Mesenchymal stem cell (in vitro differentiated cells and primary cell): ENCODE measurements at regions not wholly inside any gene's neighbourhood (a gene's known extent, or its start where the extent isn't known, plus 50 kb on each side); places are given as distances from the start of the nearest gene placed in this dataset.
"Not testable (repeated sequence)": the region's sequence is repeated elsewhere in the genome, so short reads cannot be mapped to it uniquely, and the experiment has no call there.

Experiments used
- DNase-seq: peaks from one replicate; pipeline ENCODE4 v3.0.0-alpha.2; 2013
- H2AFZ ChIP-seq: one replicate; pipeline ENCODE4 v1.6.1; 2013; ENCODE audit warnings: low read depth, mild to moderate bottlenecking, control low read depth, inconsistent platforms, low read length, moderate library complexity
- H2AK5ac ChIP-seq: 2 replicates; pipeline ENCODE4 v1.6.1; 2013; ENCODE audit warnings: low read length, moderate library complexity, mild to moderate bottlenecking, inconsistent platforms; ENCODE audit not compliant: severe bottlenecking
- H2BK120ac ChIP-seq: one replicate; pipeline ENCODE4 v1.6.1; 2013; ENCODE audit warnings: low read depth, mild to moderate bottlenecking, inconsistent platforms, low read length, moderate library complexity
- H2BK12ac ChIP-seq, 2 experiments: one replicate each; pipeline ENCODE4 v1.6.1; 2013; ENCODE audit warnings: inconsistent platforms in 2 of 2, low read length in 2 of 2, mild to moderate bottlenecking in 2 of 2, moderate library complexity in 2 of 2, control low read depth in 1 of 2
- H2BK15ac ChIP-seq: one replicate; pipeline ENCODE4 v1.6.1; 2013; ENCODE audit warnings: mild to moderate bottlenecking, low read depth, inconsistent platforms; ENCODE audit not compliant: poor library complexity, severe bottlenecking
- H2BK5ac ChIP-seq: 2 replicates; pipeline ENCODE4 v1.6.1; 2013; ENCODE audit warnings: low read depth, mild to moderate bottlenecking, low read length, control low read depth, inconsistent platforms; ENCODE audit not compliant: poor library complexity, severe bottlenecking
- H3K14ac ChIP-seq, 2 experiments: one replicate each; pipeline ENCODE4 v1.6.1; 2013; ENCODE audit warnings: inconsistent platforms in 2 of 2, low read length in 2 of 2, control low read depth in 1 of 2, mild to moderate bottlenecking in 1 of 2, moderate library complexity in 1 of 2
- H3K18ac ChIP-seq, 2 experiments: one replicate each; pipeline ENCODE4 v1.6.1; 2013; ENCODE audit warnings: inconsistent platforms in 2 of 2, low read length in 2 of 2, control low read depth in 1 of 2, low read depth in 1 of 2, mild to moderate bottlenecking in 1 of 2
- H3K23ac ChIP-seq, 2 experiments: one replicate each; pipeline ENCODE4 v1.6.1; 2013; ENCODE audit warnings: inconsistent platforms in 2 of 2, low read length in 2 of 2, mild to moderate bottlenecking in 2 of 2, moderate library complexity in 2 of 2, control low read depth in 1 of 2
- H3K27ac ChIP-seq: 2 replicates; pipeline ENCODE4 v1.5.1; 2013; ENCODE audit warnings: mild to moderate bottlenecking, moderate library complexity, low read length, control low read depth, inconsistent platforms; ENCODE audit not compliant: poor library complexity, severe bottlenecking
- H3K27me3 ChIP-seq, 2 experiments: 2 replicates each; pipeline versions ENCODE4 v1.6.1 to v1.7.0; 2013; ENCODE audit warnings: low read length in 2 of 2, mild to moderate bottlenecking in 2 of 2, moderate library complexity in 2 of 2, control low read depth in 1 of 2, inconsistent platforms in 1 of 2; ENCODE audit not compliant: control insufficient read depth in 1 of 2, insufficient read depth in 1 of 2
- H3K36me3 ChIP-seq, 2 experiments: 2 replicates each; pipeline versions ENCODE4 v1.6.1 to v1.7.0; 2013; ENCODE audit warnings: low read length in 2 of 2, control low read depth in 1 of 2, inconsistent platforms in 1 of 2, low read depth in 1 of 2, mild to moderate bottlenecking in 1 of 2; ENCODE audit not compliant: insufficient read depth in 2 of 2, control insufficient read depth in 1 of 2
- H3K4ac ChIP-seq, 2 experiments: one replicate each; pipeline ENCODE4 v1.6.1; 2013; ENCODE audit warnings: inconsistent platforms in 2 of 2, low read length in 2 of 2, mild to moderate bottlenecking in 2 of 2, moderate library complexity in 2 of 2, control low read depth in 1 of 2, low read depth in 1 of 2
- H3K4me1 ChIP-seq: 2 replicates; pipeline ENCODE4 v1.6.1; 2013; ENCODE audit warnings: low read depth, low read length, control low read depth; ENCODE audit not compliant: control insufficient read depth, insufficient read depth
- H3K4me2 ChIP-seq: 2 replicates; pipeline ENCODE4 v1.6.1; 2013; ENCODE audit warnings: low read length, mild to moderate bottlenecking, inconsistent platforms; ENCODE audit not compliant: poor library complexity, severe bottlenecking
- H3K4me3 ChIP-seq, 2 experiments: 2 replicates each; pipeline versions ENCODE4 v1.5.1 to v1.7.0; 2013; ENCODE audit warnings: low read length in 2 of 2, mild to moderate bottlenecking in 2 of 2, control low read depth in 1 of 2, low read depth in 1 of 2; ENCODE audit not compliant: insufficient read depth in 1 of 2
- H3K79me1 ChIP-seq: replicated peaks from 2 replicates; pipeline ENCODE4 v1.6.1; 2013; ENCODE audit warnings: mild to moderate bottlenecking, control low read depth, low read length, inconsistent platforms; ENCODE audit not compliant: poor library complexity, severe bottlenecking
- H3K9ac ChIP-seq: 2 replicates; pipeline ENCODE4 v1.7.0; 2013; ENCODE audit warnings: mild to moderate bottlenecking, low read length, moderate library complexity
- H3K9me3 ChIP-seq: 2 replicates; pipeline ENCODE4 v1.7.0; 2013; ENCODE audit warnings: mild to moderate bottlenecking, low read length; ENCODE audit not compliant: control insufficient read depth
- H4K8ac ChIP-seq: one replicate; pipeline ENCODE4 v1.6.1; 2013; ENCODE audit warnings: inconsistent platforms, mild to moderate bottlenecking, low read length, moderate library complexity
- H4K91ac ChIP-seq: one replicate; pipeline ENCODE4 v1.6.1; 2013; ENCODE audit warnings: mild to moderate bottlenecking, low read length, inconsistent platforms
- WGBS: methylation state at CpG from one replicate; pipeline ENCODE4 v1.1.7; 2013; ENCODE audit warnings: mixed read lengths; 5-methylcytosine and 5-hydroxymethylcytosine counted together

GRCh38 chr9:93771276-93771675 lies 183.9 kb downstream of the BARX1 start:
- Histone ChIP-seq H3K18ac (no peak overlapping the region), H3K4ac (no peak overlapping the region), H3K36me3 (no peaks in the 10 kb centered on the region), H4K8ac (no peak overlapping the region), H2BK120ac (no peak overlapping the region), H3K14ac (no peak overlapping the region), H2AFZ (no peak overlapping the region), H3K23ac (no peak overlapping the region), H3K27ac (no peak overlapping the region), H3K79me1 (no peaks in the 10 kb centered on the region), H3K4me2 (no peak overlapping the region), H3K9ac (no peak overlapping the region), H2BK15ac (no peak overlapping the region), H4K91ac (no peak overlapping the region), H3K4me3 (no peak overlapping the region), H3K9me3 (peaks cover 40% of the 10 kb centered on the region), H3K4me1 (no peaks in the 10 kb centered on the region), H2BK12ac (no peak overlapping the region), H2BK5ac (no peak overlapping the region), H3K27me3 (no peaks in the 10 kb centered on the region), H2AK5ac (no peak overlapping the region)
- WGBS = 57% methylated on average over 1 of the region's 1 CpG
- no peak for DNase-seq

DNA sequence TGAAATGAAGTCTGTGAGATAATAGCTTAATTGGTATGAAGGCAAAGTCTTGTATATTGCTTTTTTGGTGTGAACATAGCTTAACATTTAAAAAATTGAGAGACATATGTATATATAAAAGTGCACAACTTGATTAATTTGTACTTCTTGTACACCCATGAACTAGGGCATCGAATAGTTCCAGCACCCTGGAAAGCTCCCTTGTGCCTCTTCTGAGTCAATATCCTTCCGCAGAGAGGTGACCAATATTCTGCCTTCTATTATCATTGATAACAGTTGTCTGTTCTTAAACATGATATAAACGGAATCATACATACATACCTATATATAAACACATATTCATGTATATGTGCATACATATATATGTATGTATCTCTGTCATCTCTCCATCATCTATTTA lies 185.4 kb downstream of the PHF2 start:
- Histone ChIP-seq H3K27ac (no peak overlapping the region), H3K4me1 (no peaks in the 10 kb centered on the region), H3K23ac (no peak overlapping the region), H3K4me3 (no peak overlapping the region), H2AK5ac (no peak overlapping the region), H3K27me3 (no peaks in the 10 kb centered on the region), H3K9ac (no peak overlapping the region), H3K4me2 (no peak overlapping the region), H3K4ac (no peak overlapping the region), H2BK120ac (no peak overlapping the region), H2BK5ac (no peak overlapping the region), H3K36me3 (no peaks in the 10 kb centered on the region), H2BK12ac (no peak overlapping the region), H2BK15ac (no peak overlapping the region), H4K91ac (no peak overlapping the region), H4K8ac (no peak overlapping the region), H3K9me3 (peaks cover 40% of the 10 kb centered on the region), H2AFZ (no peak overlapping the region), H3K79me1 (no peaks in the 10 kb centered on the region), H3K18ac (no peak overlapping the region), H3K14ac (no peak overlapping the region)
- DNase-seq = no peak
- 100% methylated on average over 1 of the region's 3 CpGs for WGBS

GRCh38 chr9:93750045-93750444 lies 173.7 kb downstream of the PHF2 start:
- Histone ChIP-seq H2AFZ (no peak overlapping the region), H2BK5ac (no peak overlapping the region), H3K4me1 (no peaks in the 10 kb centered on the region), H3K27ac (no peak overlapping the region), H3K36me3 (no peaks in the 10 kb centered on the region), H3K79me1 (no peaks in the 10 kb centered on the region), H4K91ac (no peak overlapping the region), H3K4me3 (no peak overlapping the region), H3K9me3 (peaks cover 37% of the 10 kb centered on the region), H3K4ac (no peak overlapping the region), H3K27me3 (no peaks in the 10 kb centered on the region), H4K8ac (no peak overlapping the region), H3K14ac (no peak overlapping the region), H2AK5ac (no peak overlapping the region), H3K4me2 (no peak overlapping the region), H2BK120ac (no peak overlapping the region), H3K23ac (no peak overlapping the region), H3K18ac (no peak overlapping the region), H2BK15ac (no peak overlapping the region), H3K9ac (no peak overlapping the region), H2BK12ac (no peak overlapping the region)
- DNase-seq = no peak
- no CpG with 5 or more reads among the region's 2 CpGs for WGBS

DNA sequence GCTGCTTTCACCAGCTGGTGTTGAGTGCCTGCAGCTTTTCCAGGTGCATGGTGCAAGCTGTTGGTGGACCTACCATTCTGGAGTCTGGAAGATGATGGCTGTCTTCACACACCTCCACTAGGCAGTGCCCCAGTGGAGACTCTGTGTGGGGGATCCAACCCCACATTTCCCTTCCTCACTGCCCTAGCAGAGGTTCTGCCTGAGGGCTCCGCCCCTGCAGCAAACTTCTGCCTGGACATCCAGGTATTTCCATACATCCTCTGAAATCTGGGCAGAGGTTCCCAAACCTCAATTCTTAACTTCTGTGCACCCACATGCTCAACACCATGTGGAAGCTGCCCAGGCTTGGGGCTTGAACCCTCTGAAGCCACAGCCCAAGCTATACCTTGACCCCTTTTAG lies 172.4 kb downstream of the PHF2 start:
- not testable (repeated sequence) for H3K4ac ChIP-seq, H3K27me3 ChIP-seq, H3K4me1 ChIP-seq, H2AK5ac ChIP-seq, H2BK5ac ChIP-seq, H3K4me2 ChIP-seq, H3K9ac ChIP-seq, H2BK120ac ChIP-seq, H3K4me3 ChIP-seq, H2BK15ac ChIP-seq, H3K36me3 ChIP-seq, H4K8ac ChIP-seq, H3K14ac ChIP-seq, H3K23ac ChIP-seq, H4K91ac ChIP-seq, H2AFZ ChIP-seq, H2BK12ac ChIP-seq, H3K27ac ChIP-seq, DNase-seq, H3K79me1 ChIP-seq, H3K18ac ChIP-seq
- peaks cover 37% of the 10 kb centered on the region for H3K9me3 ChIP-seq
- WGBS = 86% methylated on average over 1 of the region's 1 CpG
